ENCODE measurements at regions not wholly inside any gene's neighbourhood (a gene's known extent, or its start where the extent isn't known, plus 50 kb on each side); places are given as distances from the start of the nearest gene placed in this dataset.

GRCh38 chr20:52342913-52343312 lies 151.3 kb upstream of the ZFP64 start:
- no peaks in the 10 kb centered on the region for H3K9me3 ChIP-seq
- no peaks in the 10 kb centered on the region for H3K4me1 ChIP-seq (ENCODE audit: control insufficient read depth in 1 of 2, insufficient read depth in 1 of 2, low read depth in 1 of 2, low read length in 1 of 2)
- no peaks in the 10 kb centered on the region for H3K36me3 ChIP-seq
- TF ChIP-seq CTCF (IDR thresholded peaks at IDR 0.05), result no peak
- no peaks in the 10 kb centered on the region for H3K27me3 ChIP-seq
- H3K27ac ChIP-seq, result no peak overlapping the region
- H3K4me3 ChIP-seq (ENCODE audit: low read depth in 1 of 2, low read length in 1 of 2), result no peak overlapping the region

DNA sequence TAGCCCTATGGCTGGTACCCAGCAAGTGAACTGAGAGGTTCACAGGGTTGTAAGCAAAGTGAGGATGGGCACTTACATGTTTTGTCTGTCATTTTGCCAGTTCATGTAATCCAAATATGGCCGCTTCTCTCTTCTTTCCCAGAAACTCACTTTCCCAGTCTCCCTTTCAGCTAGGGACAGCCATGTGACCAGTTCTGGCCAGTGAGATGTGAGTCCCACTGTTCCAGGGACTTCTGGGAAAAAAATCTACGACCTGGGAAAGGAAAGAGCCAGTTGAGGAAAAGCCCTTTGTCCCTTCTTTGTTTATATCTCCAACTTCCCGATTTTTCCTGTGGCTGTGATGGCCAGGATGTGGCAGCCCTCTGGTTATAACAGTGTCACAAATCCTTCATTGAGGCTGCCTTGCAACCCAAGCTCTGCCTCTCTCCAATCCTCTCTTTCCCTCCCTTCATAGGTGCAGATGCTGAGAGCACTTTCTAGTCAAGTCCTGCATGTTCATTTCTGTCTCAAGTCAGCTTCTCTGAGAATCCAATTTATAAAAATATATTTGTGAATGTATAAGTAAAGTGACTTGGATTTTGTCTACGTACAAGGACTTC lies 148.6 kb upstream of the ZFP64 start:
- no peak for TF ChIP-seq CTCF (IDR thresholded peaks at IDR 0.05)
- no peak overlapping the region for H3K4me3 ChIP-seq (ENCODE audit: low read depth in 1 of 2, low read length in 1 of 2)
- no peaks in the 10 kb centered on the region for H3K36me3 ChIP-seq
- H3K27ac ChIP-seq, result no peak overlapping the region
- no peaks in the 10 kb centered on the region for H3K4me1 ChIP-seq (ENCODE audit: control insufficient read depth in 1 of 2, insufficient read depth in 1 of 2, low read depth in 1 of 2, low read length in 1 of 2)
- H3K9me3 ChIP-seq, result no peaks in the 10 kb centered on the region
- H3K27me3 ChIP-seq, result no peaks in the 10 kb centered on the region

- Histone ChIP-seq H3K27ac (no peak overlapping the region), H3K27me3 (no peaks in the 10 kb centered on the region), H3K4me1 (ENCODE audit: control insufficient read depth in 1 of 2, insufficient read depth in 1 of 2, low read depth in 1 of 2, low read length in 1 of 2) (no peaks in the 10 kb centered on the region), H3K36me3 (no peaks in the 10 kb centered on the region), H3K4me3 (ENCODE audit: low read depth in 1 of 2, low read length in 1 of 2) (no peak overlapping the region), H3K9me3 (no peaks in the 10 kb centered on the region)
- no peak for TF ChIP-seq CTCF (IDR thresholded peaks at IDR 0.05)
Measured at GRCh38 chr20:52332649-52333250, 141.2 kb upstream of the ZFP64 start.

- no peaks in the 10 kb centered on the region for H3K27me3 ChIP-seq
- no peak for TF ChIP-seq CTCF (IDR thresholded peaks at IDR 0.05)
- no peaks in the 10 kb centered on the region for H3K36me3 ChIP-seq
- H3K4me1 ChIP-seq (ENCODE audit: control insufficient read depth in 1 of 2, insufficient read depth in 1 of 2, low read depth in 1 of 2, low read length in 1 of 2), result no peaks in the 10 kb centered on the region
- H3K27ac ChIP-seq, result no peak overlapping the region
- no peaks in the 10 kb centered on the region for H3K9me3 ChIP-seq
- no peak overlapping the region for H3K4me3 ChIP-seq (ENCODE audit: low read depth in 1 of 2, low read length in 1 of 2)
Measured at GRCh38 chr20:52332230-52332629, 140.7 kb upstream of the ZFP64 start.

DNA sequence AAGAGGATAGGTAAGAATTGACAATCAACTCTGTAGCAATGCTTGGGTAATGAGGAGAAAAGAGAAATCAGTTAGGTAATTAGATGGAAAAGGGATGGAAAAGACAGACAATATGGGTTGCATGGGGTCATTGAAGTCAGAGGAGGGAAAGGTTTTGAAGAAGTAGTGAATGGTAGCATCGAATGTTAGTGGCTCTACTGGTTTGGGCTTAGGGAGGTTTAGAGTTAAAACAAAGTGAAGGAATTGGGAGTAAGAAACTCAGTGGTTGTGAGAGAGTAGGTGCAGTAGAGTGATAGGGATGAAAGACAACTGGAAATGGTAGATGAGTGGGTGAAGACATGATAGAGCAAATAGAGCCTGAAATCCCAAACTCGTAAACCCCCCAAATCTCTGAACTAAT lies 140.1 kb upstream of the ZFP64 start:
- Histone ChIP-seq H3K27ac (no peak overlapping the region), H3K9me3 (no peaks in the 10 kb centered on the region), H3K4me1 (ENCODE audit: control insufficient read depth in 1 of 2, insufficient read depth in 1 of 2, low read depth in 1 of 2, low read length in 1 of 2) (no peaks in the 10 kb centered on the region), H3K4me3 (ENCODE audit: low read depth in 1 of 2, low read length in 1 of 2) (no peak overlapping the region), H3K27me3 (no peaks in the 10 kb centered on the region), H3K36me3 (no peaks in the 10 kb centered on the region)
- no peak for TF ChIP-seq CTCF (IDR thresholded peaks at IDR 0.05)
